B cell (primary cell): ENCODE measurements at regions not wholly inside any gene's neighbourhood (a gene's known extent, or its start where the extent isn't known, plus 50 kb on each side); places are given as distances from the start of the nearest gene placed in this dataset.

Experiments
- EZH2 ChIP-seq: IDR thresholded peaks from 2 replicates; pipeline ENCODE4 v1.6.1; 2012; ENCODE audit warnings: borderline replicate concordance, low read depth, mild to moderate bottlenecking, moderate library complexity, low read length; ENCODE audit not compliant: insufficient read depth, poor library complexity, severe bottlenecking
- TF ChIP-seq, protein P1 (sequence below): fragments of 200-600 bp; IDR thresholded peaks from one replicate; pipeline ENCODE4 v1.8.0; 2022; ENCODE audit warnings: antibody characterized with exemption, mild to moderate bottlenecking

DNA sequence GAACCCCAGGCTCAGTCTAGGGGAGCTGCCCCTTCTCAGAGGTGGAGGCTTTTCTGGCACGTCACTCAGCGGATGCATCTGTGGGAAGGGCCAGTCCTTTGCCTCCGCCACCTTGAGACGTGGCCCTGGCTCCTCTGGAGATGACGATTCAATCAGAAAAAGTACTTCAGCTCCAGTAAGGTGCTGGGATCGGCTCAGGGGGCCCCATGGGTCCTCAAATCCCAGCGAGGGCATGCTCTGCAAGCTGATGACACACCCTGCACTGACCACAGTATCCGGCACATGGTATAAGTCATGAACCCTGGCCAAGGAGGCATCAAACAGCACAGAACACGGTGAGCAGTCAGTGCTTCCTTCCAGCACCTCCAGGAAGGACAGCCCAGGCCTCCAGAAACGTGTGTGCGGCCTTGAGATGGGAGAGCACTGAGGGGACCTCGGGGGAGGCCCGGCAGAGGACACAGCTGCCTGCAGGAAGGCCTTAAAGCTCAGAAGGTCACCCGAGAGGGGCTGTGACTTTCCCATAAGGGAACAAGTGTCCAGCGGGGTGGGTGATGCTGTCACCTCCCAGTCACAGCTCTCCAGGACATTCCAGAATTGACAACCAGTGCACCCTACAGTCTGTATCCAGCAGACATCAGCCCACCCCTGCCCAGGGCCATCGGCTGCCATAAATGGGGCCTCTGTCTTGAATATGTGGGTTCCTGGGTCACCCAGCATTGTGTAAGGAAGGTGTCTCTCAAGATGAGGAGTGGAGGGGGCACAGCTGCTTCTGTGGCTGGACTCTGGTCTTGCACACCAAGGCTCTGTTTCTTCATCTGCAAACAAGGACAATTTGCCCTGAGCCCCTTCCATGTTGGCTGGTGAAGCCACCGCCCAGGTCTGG lies 205.8 kb downstream of the NDUFA10 start:
- TF ChIP-seq, protein P1, sequence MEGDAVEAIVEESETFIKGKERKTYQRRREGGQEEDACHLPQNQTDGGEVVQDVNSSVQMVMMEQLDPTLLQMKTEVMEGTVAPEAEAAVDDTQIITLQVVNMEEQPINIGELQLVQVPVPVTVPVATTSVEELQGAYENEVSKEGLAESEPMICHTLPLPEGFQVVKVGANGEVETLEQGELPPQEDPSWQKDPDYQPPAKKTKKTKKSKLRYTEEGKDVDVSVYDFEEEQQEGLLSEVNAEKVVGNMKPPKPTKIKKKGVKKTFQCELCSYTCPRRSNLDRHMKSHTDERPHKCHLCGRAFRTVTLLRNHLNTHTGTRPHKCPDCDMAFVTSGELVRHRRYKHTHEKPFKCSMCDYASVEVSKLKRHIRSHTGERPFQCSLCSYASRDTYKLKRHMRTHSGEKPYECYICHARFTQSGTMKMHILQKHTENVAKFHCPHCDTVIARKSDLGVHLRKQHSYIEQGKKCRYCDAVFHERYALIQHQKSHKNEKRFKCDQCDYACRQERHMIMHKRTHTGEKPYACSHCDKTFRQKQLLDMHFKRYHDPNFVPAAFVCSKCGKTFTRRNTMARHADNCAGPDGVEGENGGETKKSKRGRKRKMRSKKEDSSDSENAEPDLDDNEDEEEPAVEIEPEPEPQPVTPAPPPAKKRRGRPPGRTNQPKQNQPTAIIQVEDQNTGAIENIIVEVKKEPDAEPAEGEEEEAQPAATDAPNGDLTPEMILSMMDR, result no peak
- TF ChIP-seq EZH2, result no peak
